Stimulated activated CD8-positive, alpha-beta memory T cell treated with anti-CD3 and anti-CD28 coated beads, Interleukin-7, amount 100 ng/mL, for 4 hours (primary cell): ENCODE measurements at regions not wholly inside any gene's neighbourhood (a gene's known extent, or its start where the extent isn't known, plus 50 kb on each side); places are given as distances from the start of the nearest gene placed in this dataset.
A peak's percentile ranks its signal among the peaks of the same experiment; 100 is the strongest.

Experiments used
- DNase-seq, 2 donors: peaks; one replicate each; pipeline ENCODE4 v3.0.0-alpha.2; 2020; ENCODE audit warnings: low read depth in 2 of 2

- DNase-seq: no peak
Measured at GRCh38 chr14:53358166-53358565, 205.0 kb upstream of the DDHD1 start.

GRCh38 chr14:53356361-53357150, 203.4 kb upstream of the DDHD1 start:
- DNase-seq: no peak

- DNase-seq: no peak
Measured at GRCh38 chr14:53355581-53356112, 202.5 kb upstream of the DDHD1 start.

- no peak for DNase-seq
Measured at GRCh38 chr14:53354336-53354735, 201.2 kb upstream of the DDHD1 start.

- DNase-seq: no peak
Measured at GRCh38 chr14:53350866-53351265, 197.7 kb upstream of the DDHD1 start.

- DNase-seq: no peak
Measured at GRCh38 chr14:53350429-53350828, 197.3 kb upstream of the DDHD1 start.

GRCh38 chr14:53346988-53347387, 193.9 kb upstream of the DDHD1 start:
- DNase-seq: no peak

- no peak for DNase-seq
Measured at GRCh38 chr14:53341324-53341723, 188.2 kb upstream of the DDHD1 start.

GRCh38 chr14:53338192-53338591, 185.1 kb upstream of the DDHD1 start:
- no peak for DNase-seq

GRCh38 chr14:53336729-53337128, 183.6 kb upstream of the DDHD1 start:
- no peak for DNase-seq

- no peak for DNase-seq
Measured at GRCh38 chr14:53333809-53334208, 180.7 kb upstream of the DDHD1 start.

- DNase-seq: no peak
Measured at GRCh38 chr14:53331921-53332320, 178.8 kb upstream of the DDHD1 start.

- DNase-seq: no peak
Measured at GRCh38 chr14:53331247-53331646, 178.1 kb upstream of the DDHD1 start.

GRCh38 chr14:53330441-53330840, 177.3 kb upstream of the DDHD1 start:
- DNase-seq: no peak

- no peak for DNase-seq
Measured at GRCh38 chr14:53328841-53329240, 175.7 kb upstream of the DDHD1 start.

GRCh38 chr14:53327716-53328115, 174.6 kb upstream of the DDHD1 start:
- no peak for DNase-seq

GRCh38 chr14:53325176-53325806, 172.2 kb upstream of the DDHD1 start:
- no peak for DNase-seq

- no peak for DNase-seq
Measured at GRCh38 chr14:53316504-53316903, 163.4 kb upstream of the DDHD1 start.

- no peak for DNase-seq
Measured at GRCh38 chr14:53310412-53310811, 157.3 kb upstream of the DDHD1 start.

- DNase-seq: no peak
Measured at GRCh38 chr14:53306911-53307310, 153.8 kb upstream of the DDHD1 start.

- peak in 1 of 2 donors; percentile 5 for DNase-seq
Measured at GRCh38 chr14:53306267-53306721, 153.2 kb upstream of the DDHD1 start.

GRCh38 chr14:53304726-53305381, 151.7 kb upstream of the DDHD1 start:
- no peak for DNase-seq
